Endothelial cell of umbilical vein (primary cell): ENCODE measurements at regions not wholly inside any gene's neighbourhood (a gene's known extent, or its start where the extent isn't known, plus 50 kb on each side); places are given as distances from the start of the nearest gene placed in this dataset.

Experiments
- BruUV-seq: library from RNA; stranded (reverse); fragments of 400-500 nt; replicated peaks from 2 replicates; lab custom pipeline; 2021; lab: Mats Ljungman, UMichigan
- CTCF ChIA-PET: fragments of 300-600, 350-600 bp; sonication (Branson Sonifier 250); formaldehyde crosslinking; loops from one replicate; lab custom pipeline; 2021; ENCODE audit warnings: antibody characterized with exemption, inconsistent platforms; lab: Charles Lee
- POLR2A ChIA-PET: fragments of 300-600, 350-600 bp; sonication (Branson Sonifier 250); formaldehyde crosslinking; loops from one replicate; lab custom pipeline; 2021; ENCODE audit warnings: antibody characterized with exemption, inconsistent platforms; lab: Charles Lee
- DNase-seq: peaks from one replicate; pipeline ENCODE4 v3.0.0-alpha.2; 2011; ENCODE audit warnings: low read depth, low spot score
- FAIRE-seq: peaks from 2 replicates; lab custom pipeline; 2011; peaks lifted over from hg19 to GRCh38; lab: Jason Lieb, UNC
- H2AFZ ChIP-seq: 2 replicates; pipeline ENCODE4 v1.6.0; 2012; ENCODE audit warnings: low read depth, low read length, control low read depth, inconsistent platforms
- H3K27ac ChIP-seq: 2 replicates; pipeline ENCODE4 v1.5.1; 2011; ENCODE audit warnings: low read depth, mild to moderate bottlenecking, control low read depth, low read length, moderate library complexity; ENCODE audit not compliant: insufficient read depth
- H3K27me3 ChIP-seq, 2 experiments: 2 replicates each; pipeline versions ENCODE4 v1.6.0 to v1.6.1; 2011; ENCODE audit warnings: low read length in 2 of 2, mixed read lengths in 1 of 2; ENCODE audit not compliant: control insufficient read depth in 2 of 2, insufficient read depth in 2 of 2
- H3K36me3 ChIP-seq, 2 experiments: 2 replicates in 1 of 2; 3 replicates in 1 of 2; pipeline ENCODE4 v1.5.1; 2011; ENCODE audit warnings: low read length in 2 of 2, mild to moderate bottlenecking in 1 of 2, moderate library complexity in 1 of 2; ENCODE audit not compliant: control insufficient read depth in 2 of 2, insufficient read depth in 2 of 2; ENCODE audit errors: extremely low read depth in 1 of 2
- H3K4me1 ChIP-seq: 3 replicates; pipeline ENCODE4 v1.5.1; 2011; ENCODE audit warnings: mild to moderate bottlenecking, low read length; ENCODE audit not compliant: control insufficient read depth, insufficient read depth; ENCODE audit errors: extremely low read depth
- H3K4me2 ChIP-seq: 2 replicates; pipeline ENCODE4 v1.6.1; 2011; ENCODE audit warnings: low read length, control low read depth, mixed read lengths; ENCODE audit not compliant: insufficient read depth
- H3K4me3 ChIP-seq, 3 experiments: fragments of 200-600 bp in 1 of 3; sonication (generic), shearing (Covaris generic) in 1 of 3; replicated peaks in 1 of 3; 2 replicates each; pipeline ENCODE4 v1.5.1; 2011 to 2016; ENCODE audit warnings: control low read depth in 3 of 3, low read length in 3 of 3, mild to moderate bottlenecking in 2 of 3, inconsistent platforms in 1 of 3, low read depth in 1 of 3, moderate library complexity in 1 of 3; ENCODE audit not compliant: insufficient read depth in 1 of 3
- H3K79me2 ChIP-seq: 2 replicates; pipeline ENCODE4 v1.6.0; 2012; ENCODE audit warnings: low read length, inconsistent platforms; ENCODE audit not compliant: control insufficient read depth, insufficient read depth
- H3K9ac ChIP-seq: replicated peaks from 2 replicates; pipeline ENCODE3; 2011; ENCODE audit warnings: low read length, control low read depth; ENCODE audit not compliant: insufficient read depth; ENCODE audit errors: extremely low read depth
- H3K9me1 ChIP-seq: replicated peaks from 3 replicates; pipeline ENCODE4 v1.6.0; 2011; ENCODE audit warnings: mild to moderate bottlenecking, low read length; ENCODE audit not compliant: control insufficient read depth, insufficient read depth; ENCODE audit errors: extremely low read depth
- H3K9me3 ChIP-seq: replicated peaks from 2 replicates; pipeline ENCODE4 v1.5.1; 2012; ENCODE audit warnings: low read length, inconsistent platforms; ENCODE audit not compliant: control insufficient read depth, insufficient read depth
- H4K20me1 ChIP-seq: replicated peaks from 2 replicates; pipeline ENCODE3; 2011; ENCODE audit warnings: mild to moderate bottlenecking, low read length; ENCODE audit not compliant: control insufficient read depth, insufficient read depth; ENCODE audit errors: extremely low read depth
- EZH2 ChIP-seq: IDR thresholded peaks from 2 replicates; pipeline ENCODE4 v1.6.1; 2012; ENCODE audit warnings: borderline replicate concordance, low read depth, mild to moderate bottlenecking, moderate library complexity, low read length, inconsistent platforms; ENCODE audit not compliant: severe bottlenecking
- FOS ChIP-seq: IDR thresholded peaks from 2 replicates; pipeline ENCODE4 v1.6.1; 2011; ENCODE audit warnings: mild to moderate bottlenecking, low read length, moderate library complexity, borderline replicate concordance; ENCODE audit not compliant: insufficient read depth
- GATA2 ChIP-seq: IDR thresholded peaks from 2 replicates; pipeline ENCODE4 v1.7.0; 2011; ENCODE audit warnings: low read depth, mild to moderate bottlenecking, moderate library complexity, mixed read lengths, low read length; ENCODE audit not compliant: insufficient read length, insufficient read depth
- JUN ChIP-seq: IDR thresholded peaks from 2 replicates; pipeline ENCODE4 v1.6.1; 2011; ENCODE audit warnings: borderline replicate concordance, low read depth; ENCODE audit not compliant: insufficient read length, insufficient read depth
- MYC ChIP-seq: IDR thresholded peaks from one replicate; pipeline ENCODE4 v1.6.1; 2011; ENCODE audit warnings: mild to moderate bottlenecking, low read depth, low read length
- POLR2A ChIP-seq: IDR thresholded peaks from 2 replicates; pipeline ENCODE4 v1.6.1; 2012; ENCODE audit warnings: low read depth, mild to moderate bottlenecking, control low read depth, low read length
- POLR2AphosphoS5 ChIP-seq: IDR thresholded peaks from 2 replicates; pipeline ENCODE4 v1.6.1; 2012; ENCODE audit warnings: low read depth, mild to moderate bottlenecking, control low read depth, low read length, moderate library complexity; ENCODE audit not compliant: insufficient read depth
- dilution Hi-C: fragments of 300-500 bp; cut with MboI; formaldehyde crosslinking; loops from one replicate; pipeline ENCODE4 v1.15.0; 2019; ENCODE audit warnings: low sequenced_read_pairs; ENCODE audit not compliant: extremely low pct_ligation_motif_present
- intact Hi-C: fragments of 100-400 bp; cut with micrococcal nuclease; formaldehyde crosslinking; loops from one replicate; pipeline ENCODE4 v1.10.0; 2022
- TF ChIP-seq, protein P1 (sequence below): IDR thresholded peaks from 2 replicates; pipeline ENCODE4 v1.6.1; 2011; ENCODE audit not compliant: insufficient read depth, insufficient read length
- TF ChIP-seq, protein P2 (sequence below), 2 donors: IDR thresholded peaks; 1 replicate in 1 of 2; 2 replicates in 1 of 2; pipeline ENCODE4 v1.5.1; 2011; ENCODE audit warnings: low read length in 2 of 2, mild to moderate bottlenecking in 2 of 2, moderate library complexity in 2 of 2, control low read depth in 1 of 2, inconsistent platforms in 1 of 2, low read depth in 1 of 2; ENCODE audit not compliant: insufficient read depth in 1 of 2; ENCODE audit errors: extremely low read depth in 1 of 2

DNA sequence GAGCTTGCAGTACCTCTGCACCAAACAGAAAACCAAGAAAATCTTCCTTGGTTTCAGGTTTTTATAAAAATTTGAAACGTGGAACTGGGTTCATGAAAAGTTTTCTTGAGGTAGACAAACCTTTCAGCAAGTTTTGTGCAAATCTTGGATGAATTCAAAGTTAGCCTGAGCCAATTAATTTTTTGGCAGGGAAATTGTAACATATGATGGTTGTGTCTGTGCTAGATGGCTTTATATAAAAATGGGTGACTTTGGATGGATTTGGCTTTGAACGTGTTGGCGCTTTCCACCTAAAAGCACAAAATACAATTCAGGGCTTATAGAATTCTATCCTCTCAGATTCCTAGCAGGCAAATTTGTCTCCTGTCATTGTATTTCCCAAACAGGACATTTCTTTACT is 524.4 kb downstream of the CAAP1 start:
- Histone ChIP-seq H2AFZ (no peak overlapping the region), H3K4me2 (no peak overlapping the region), H3K36me3 (no peaks in the 10 kb centered on the region), H3K4me1 (no peaks in the 10 kb centered on the region), H3K9me3 (no peaks in the 10 kb centered on the region), H3K9ac (no peak overlapping the region), H3K9me1 (no peaks in the 10 kb centered on the region), H3K27ac (no peak overlapping the region), H3K27me3 (no peaks in the 10 kb centered on the region), H4K20me1 (no peaks in the 10 kb centered on the region), H3K4me3 (no peak overlapping the region), H3K79me2 (no peaks in the 10 kb centered on the region)
- FAIRE-seq = no peak
- no TSS peak for BruUV-seq
- intact Hi-C loops = no loop called here
- ChIA-PET CTCF (no interaction called here), POLR2A (no interaction called here)
- TF ChIP-seq EZH2 = no peak
- TF ChIP-seq POLR2A = no peak
- TF ChIP-seq JUN = no peak
- no peak for TF ChIP-seq MYC
- TF ChIP-seq, protein P1, sequence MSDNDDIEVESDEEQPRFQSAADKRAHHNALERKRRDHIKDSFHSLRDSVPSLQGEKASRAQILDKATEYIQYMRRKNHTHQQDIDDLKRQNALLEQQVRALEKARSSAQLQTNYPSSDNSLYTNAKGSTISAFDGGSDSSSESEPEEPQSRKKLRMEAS = no peak
- no peak for TF ChIP-seq GATA2
- no peak for TF ChIP-seq FOS
- TF ChIP-seq POLR2AphosphoS5 = no peak
- TF ChIP-seq, protein P2, sequence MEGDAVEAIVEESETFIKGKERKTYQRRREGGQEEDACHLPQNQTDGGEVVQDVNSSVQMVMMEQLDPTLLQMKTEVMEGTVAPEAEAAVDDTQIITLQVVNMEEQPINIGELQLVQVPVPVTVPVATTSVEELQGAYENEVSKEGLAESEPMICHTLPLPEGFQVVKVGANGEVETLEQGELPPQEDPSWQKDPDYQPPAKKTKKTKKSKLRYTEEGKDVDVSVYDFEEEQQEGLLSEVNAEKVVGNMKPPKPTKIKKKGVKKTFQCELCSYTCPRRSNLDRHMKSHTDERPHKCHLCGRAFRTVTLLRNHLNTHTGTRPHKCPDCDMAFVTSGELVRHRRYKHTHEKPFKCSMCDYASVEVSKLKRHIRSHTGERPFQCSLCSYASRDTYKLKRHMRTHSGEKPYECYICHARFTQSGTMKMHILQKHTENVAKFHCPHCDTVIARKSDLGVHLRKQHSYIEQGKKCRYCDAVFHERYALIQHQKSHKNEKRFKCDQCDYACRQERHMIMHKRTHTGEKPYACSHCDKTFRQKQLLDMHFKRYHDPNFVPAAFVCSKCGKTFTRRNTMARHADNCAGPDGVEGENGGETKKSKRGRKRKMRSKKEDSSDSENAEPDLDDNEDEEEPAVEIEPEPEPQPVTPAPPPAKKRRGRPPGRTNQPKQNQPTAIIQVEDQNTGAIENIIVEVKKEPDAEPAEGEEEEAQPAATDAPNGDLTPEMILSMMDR (IDR thresholded peaks at IDR 0.05; ENCODE audit: extremely low read depth in 1 of 2, insufficient read depth in 1 of 2, low read depth in 1 of 2, low read length in 2 of 2) = no peak
- dilution Hi-C loops = no loop called here
- no peak for DNase-seq
